ENCODE measurements at regions not wholly inside any gene's neighbourhood (a gene's known extent, or its start where the extent isn't known, plus 50 kb on each side); places are given as distances from the start of the nearest gene placed in this dataset.
"Not testable (repeated sequence)": the region's sequence is repeated elsewhere in the genome, so short reads cannot be mapped to it uniquely, and the experiment has no call there.

DNA sequence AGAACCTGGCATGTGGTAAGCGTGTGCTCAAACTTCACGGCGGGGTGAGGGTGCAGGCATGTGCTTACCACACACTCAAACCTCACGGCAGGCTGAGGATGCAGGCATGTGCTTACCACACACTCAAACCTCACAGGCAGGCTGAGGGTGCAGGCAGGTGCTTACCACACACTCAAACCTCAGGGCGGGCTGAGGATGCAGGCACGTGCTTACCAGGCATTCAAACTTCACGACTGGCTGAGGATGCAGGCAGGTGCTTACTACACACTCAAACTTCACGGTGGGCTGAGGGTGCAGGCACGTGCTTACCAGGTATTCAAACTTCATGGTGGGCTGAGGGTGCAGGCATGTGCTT lies 105.0 kb upstream of the ALKAL2 start:
- DNase-seq: no peak

DNA sequence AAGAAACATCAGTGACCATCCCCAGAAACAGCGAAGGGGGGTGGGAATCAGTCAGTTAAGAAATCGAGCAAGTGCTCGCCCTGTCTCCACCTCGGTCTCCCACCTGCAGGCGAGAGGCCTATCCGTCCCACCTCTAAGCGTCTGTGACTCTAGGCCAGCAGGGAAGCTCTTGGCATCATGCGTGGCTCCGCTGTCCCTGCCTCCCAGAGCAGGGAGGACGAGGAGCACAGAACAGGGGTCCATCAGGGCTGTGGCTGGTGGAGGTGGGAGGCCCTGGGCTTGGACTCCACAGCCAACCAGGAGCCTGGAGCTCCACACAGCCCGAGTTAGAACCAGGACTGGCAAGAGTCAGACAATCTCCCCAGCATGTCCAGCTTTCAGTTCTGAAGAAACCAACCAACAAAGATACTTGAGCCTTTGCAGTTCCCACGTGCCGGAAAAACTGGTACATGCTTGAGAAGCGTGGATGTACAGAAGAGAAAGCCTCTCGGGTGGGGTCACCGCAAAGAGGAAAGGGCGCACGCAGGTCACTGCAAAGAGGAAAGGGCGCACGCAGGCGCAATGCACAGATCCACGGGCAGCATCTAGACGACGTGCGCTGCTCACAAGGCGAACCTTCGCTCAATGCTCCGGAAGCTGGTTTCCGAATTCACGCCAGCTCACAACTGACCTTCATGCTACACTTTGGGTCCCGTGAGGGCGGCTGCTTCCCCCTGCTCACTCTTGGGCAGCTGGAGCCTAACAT lies 104.5 kb upstream of the ALKAL2 start:
- DNase-seq: no peak

DNA sequence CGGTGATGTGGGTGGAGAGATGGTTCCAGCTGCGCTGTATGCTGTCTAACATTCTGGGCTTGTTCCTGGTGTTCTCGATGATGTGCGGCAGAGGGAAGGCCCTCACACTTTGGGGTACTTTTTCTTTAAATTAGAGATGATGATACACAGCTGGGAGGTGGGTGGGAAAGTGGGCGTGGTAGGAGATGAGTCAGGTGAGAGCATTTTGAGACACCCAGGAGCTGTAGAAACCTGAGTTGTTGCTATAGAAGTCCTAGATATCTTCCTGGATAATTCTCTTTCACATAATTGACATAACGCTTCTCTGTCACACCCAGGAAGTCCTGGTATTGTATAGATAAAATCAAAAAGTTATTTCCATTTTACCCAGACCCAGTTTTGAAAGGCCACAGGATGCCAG lies 103.8 kb upstream of the ALKAL2 start:
- DNase-seq: no peak

DNA sequence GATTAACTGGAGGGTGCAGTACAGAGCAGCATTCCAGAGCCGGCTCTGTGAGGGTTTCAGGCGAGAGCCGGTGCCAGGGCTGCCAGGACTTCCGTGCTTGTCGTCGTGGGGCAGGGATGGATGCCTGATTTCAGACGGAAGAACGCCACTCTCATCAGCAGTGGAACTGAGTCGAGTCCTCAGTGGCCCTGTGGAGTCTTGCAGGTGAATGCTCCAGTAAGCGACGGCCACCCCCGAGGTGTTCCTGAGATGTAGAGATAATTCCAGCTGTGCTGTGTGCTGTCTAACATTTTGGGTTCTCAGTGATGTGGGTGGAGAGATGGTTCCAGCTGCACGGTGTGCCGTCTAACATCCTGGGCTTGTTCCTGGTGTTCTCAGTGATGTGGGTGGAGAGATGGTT lies 103.1 kb upstream of the ALKAL2 start:
- DNase-seq: no peak

DNA sequence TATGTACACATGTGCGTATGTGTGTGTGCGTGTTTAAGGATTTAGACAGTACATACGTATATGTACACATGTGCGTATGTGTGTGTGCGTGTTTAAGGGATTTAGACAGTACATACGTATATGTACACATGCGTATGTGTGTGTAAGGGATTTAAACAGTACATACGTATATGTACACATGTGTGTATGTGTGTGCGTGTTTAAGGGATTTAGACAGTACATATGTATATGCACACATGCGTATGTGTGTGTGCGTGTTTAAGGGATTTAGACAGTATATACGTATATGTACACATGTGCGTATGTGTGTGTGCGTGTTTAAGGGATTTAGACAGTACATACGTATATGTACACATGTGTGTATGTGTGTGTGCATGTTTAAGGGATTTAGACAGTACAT lies 102.1 kb upstream of the ALKAL2 start:
- DNase-seq: not testable (repeated sequence)

DNA sequence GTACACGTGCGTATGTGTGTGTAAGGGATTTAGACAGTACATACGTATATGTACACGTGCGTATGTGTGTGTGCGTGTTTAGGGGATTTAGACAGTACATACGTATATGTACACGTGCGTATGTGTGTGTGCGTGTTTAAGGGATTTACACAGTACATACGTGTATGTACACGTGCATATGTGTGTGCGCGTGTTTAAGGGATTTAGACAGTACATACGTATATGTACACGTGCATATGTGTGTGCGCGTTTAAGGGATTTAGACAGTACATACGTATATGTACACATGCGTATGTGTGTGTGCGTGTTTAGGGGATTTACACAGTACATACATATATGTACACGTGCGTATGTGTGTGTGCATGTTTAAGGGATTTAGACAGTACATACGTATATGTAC lies 100.9 kb upstream of the ALKAL2 start:
- not testable (repeated sequence) for DNase-seq

DNA sequence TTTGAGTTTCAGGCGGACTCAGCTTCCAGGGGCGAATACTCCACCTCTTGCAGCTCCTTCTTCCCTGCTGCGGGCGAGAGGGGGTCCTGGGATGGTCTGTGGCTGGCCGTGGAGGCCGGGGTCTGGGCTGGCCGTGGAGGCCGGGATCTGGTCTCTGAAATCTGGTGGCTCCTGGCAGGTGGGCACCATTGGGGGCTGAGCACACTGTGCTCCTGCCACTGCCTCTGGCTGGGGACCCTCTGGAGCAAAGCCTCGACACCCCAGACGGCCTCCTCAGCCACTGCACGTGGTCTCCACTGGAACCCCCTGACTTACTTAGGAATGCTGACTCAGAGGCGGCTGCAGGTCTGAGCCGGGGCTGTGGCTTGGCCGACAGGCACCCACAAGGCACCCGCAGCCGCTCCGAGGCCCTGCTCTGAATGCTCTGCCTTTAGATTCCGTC lies 100.1 kb upstream of the ALKAL2 start:
- DNase-seq: no peak

DNA sequence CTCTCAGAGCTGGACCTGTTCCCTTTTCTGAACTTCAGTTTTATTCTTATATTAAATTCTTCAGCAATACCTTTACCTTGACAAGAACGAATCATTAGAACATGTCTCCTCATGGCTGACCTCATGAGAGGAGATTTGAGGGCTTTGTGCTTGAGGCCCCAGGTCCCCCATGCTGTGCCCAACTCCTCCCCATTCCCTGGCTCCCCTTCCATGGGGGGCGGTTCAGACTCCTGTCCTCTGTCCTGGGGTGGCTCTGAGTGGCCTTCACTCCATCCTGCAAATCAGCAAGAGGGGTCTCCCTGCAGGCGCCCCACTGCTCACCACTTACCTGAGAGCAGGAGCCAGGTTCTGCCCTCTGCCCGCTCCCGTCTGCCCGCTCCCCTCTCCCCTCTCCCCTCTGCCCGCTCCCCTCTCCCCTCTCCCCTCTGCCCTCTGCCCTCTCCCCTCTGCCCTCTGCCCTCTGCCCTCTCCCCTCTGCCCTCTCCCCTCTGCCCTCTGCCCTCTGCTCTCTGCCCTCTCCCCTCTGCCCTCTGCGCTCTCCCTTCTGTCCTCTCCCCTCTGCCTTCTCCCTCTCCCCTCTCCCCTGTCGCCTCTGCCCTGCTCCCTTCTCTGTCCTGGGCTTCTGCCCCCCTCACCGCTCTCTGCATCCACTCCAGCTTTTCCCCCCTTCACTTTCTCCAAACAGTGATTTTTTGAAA lies 98.7 kb upstream of the ALKAL2 start:
- no peak for DNase-seq

DNA sequence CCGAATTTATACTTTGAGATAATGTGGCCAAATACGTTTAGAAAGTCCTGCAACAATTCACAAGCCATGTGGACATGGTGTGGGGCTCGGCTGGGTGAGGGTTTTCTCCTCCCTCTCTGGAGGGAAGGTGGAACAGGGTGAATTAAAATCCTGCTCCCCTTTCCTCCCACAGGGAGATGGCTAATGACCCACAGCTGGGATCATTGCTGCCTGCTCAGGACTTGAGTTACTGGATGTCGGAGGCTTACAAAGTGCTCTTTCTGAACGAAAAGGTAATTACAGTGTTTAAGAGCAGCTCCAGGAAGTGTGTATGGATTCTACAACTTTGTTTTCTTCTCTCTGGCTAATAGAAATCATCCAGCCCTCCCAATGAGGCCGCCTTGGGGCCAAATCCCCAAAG lies 97.9 kb upstream of the ALKAL2 start:
- no peak for DNase-seq

DNA sequence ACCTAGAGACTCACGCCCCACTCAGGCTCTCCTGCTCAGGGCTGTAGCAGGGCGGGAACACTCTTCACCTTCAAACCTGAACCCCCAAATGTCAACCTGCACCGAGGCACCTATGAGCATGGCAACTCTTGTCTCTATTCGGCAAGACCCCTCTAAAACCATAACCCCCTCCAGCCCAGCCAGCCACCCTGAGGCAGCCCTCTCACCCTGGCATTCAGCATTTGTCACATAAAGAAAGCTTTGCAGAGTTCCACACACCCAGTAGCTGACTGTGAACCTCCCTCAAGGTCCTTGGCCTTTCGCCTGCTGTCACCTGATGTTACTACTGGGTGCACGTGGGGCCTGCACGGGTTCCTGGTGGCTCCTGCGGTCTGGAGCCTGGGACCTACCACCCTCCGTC lies 97.2 kb upstream of the ALKAL2 start:
- no peak for DNase-seq

DNA sequence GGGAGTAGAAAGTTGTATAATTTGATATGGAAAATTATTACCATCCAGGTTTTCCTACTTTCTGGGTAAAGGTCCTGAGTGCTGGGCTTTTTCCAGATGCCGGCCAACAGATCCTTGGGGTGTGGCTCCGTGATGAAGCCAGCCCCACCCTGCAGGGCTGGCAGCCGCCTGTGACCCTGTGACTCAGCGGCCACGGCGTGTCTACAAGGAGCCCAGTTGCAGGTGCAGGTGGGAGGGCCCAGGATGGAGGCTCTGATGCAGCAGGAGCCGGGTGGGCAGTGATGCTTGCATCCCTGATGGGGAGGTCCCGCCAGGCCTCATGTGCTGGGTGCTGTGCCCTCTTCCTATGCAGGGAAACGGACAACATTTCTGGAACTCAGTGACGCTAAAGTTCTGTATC lies 96.0 kb upstream of the ALKAL2 start:
- no peak for DNase-seq

DNA sequence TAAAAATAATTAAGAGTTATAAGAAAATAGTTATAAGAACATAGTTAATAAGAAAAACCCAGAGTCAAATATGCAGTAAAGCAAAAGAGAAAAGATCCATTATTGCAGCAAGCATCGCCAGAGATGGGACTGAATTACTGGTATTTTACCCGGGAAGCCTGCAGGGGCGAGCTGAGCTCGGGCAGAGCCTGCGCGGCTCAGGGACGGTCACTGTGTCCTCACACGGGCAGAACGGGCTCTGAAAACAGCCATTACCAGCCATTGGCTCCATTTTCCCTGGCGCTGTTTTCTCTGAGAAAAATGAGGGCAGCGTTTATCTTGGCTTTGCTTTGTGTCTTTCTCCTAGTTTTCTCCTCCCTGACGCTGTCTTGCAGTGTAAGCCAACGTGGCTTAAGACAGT lies 95.3 kb upstream of the ALKAL2 start:
- no peak for DNase-seq

DNA sequence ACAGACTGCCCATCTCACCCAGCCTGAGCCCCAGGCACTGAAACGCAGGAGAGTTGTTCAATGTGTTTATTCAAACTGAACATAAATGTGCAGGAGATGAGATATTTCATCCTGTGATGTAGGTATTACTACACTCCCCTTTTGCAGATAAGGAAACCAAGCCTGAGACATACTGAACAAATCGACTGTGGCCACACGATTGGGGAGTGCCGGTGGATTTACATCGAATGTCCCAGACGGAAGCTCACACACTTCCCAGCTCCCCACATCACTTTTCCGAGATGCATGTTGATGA lies 94.8 kb upstream of the ALKAL2 start:
- DNase-seq: no peak

DNA sequence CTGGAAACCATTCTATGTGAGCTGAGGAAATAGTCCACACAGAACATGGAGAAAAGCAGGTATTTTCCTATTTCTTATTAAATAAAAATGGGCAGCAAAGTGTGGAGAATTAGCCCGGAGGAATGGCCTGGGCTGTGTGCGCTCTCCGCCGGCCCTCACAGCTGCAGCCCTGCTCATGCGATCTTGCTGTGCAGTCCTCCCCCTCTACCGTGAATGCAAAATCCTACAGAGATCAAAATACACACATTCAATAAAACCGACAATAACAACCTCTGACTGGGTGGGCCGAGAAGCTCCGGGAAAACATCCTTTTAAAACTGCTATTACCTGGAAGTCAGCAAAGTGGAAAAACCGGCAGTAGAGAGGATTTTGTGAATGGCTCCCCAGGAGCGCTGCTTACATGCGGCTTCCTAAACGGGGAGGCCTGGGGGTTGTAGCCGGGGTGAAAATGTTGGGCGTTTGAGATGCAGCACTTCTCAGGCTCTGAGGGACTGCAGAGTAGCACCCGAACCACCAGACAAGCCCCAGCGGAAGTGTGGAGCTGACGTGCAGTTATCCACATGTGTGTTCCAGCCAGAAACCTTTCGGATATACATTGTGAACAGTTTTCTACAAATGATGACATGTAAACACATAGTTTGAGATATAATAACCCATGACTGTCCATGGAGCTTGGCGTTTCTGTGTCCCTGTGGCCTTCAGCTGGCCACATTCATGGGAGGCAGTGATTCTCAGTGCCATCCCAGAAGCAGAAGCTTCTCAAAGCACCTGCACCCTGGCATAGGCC lies 94.2 kb upstream of the ALKAL2 start:
- no peak for DNase-seq

DNA sequence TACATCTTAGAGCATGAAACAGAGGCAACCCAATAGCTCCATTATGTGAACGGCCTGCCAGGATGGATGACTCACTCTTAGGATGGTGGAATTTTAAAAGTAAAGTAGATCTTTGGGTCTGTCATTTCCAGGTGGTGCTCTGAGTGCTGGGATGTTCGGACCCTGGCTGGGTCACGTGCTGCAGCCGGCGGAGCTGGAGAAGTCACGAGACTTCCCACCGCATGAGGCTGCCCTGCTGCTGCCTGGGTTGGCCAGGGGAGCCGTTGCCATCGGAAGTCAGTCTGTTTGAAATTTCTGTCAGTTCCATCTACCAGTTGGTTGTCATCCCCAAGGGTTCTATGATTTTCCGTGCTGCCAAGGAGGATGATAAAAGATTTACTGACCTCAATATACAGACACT lies 93.3 kb upstream of the ALKAL2 start:
- no peak for DNase-seq

DNA sequence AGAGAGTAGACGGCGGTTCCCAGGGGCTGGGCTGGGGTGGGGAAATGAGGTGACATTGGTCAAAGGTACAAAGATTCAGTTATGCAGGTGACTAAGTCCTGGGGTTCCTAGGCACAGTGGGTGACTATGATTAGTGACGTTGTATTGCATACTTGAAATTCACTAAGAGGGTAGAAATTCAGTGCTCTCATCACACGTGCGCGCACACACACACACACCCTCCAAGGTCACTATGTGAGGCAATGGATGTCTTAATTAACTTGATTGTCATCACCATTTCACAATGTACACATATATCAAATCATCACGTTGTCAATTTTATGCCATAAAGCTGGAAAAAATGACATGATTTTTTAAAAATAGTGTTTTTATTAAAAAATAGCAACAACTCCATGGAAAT lies 92.9 kb upstream of the ALKAL2 start:
- no peak for DNase-seq

DNA sequence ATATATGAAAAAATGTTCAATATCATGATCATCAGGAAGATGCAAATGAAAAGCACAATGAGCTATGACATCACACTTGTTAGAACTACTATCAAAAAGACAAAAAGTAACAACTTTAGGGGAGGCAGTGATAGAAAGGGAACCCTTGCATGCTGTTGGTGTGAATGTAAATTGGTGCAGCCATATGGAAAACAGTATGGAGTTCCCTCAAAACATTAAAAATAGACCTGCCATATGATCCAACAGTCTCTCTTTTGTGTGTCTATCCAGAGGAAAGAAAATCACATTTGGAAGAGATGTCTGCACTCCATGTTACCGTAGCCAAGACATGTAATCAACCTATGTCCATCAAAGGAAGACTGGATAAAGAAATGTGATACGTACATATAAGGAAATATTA lies 92.3 kb upstream of the ALKAL2 start:
- DNase-seq: no peak

DNA sequence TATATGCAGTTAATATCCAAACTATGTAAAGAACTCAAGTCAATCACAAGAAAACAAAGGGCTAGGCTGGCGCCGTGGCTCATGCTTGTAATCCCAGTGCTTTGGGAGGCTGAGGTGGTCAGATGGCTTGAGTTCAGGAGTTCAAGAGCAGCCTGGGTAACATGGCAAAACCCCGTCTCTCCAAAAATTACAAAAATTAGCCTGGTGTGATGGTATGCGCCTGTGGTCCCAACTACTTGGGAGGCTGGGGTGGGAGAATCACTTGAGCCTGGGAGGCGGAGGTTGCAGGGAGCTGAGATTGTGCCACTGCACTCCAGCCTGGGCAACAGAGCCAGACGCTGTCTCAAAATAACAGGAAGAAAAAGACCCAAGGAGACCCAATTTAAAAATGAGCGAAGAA lies 91.9 kb upstream of the ALKAL2 start:
- DNase-seq: no peak

DNA sequence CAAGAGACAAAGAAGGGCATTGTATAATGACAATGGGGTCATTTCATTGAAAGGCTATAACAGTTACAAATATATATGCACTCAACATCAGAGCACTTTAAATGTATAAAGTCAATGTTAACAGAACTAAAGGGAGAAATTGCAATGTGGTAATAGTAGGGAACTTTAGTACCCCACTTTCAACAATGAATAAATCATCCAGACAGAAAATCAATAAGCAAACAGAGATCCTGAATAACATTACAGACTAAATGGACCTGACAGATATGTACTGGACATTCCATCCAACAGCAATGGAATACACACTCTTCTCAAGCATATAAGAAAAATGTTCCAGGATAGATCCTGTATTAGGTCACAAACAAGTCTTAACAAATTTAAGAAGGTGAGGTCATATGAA lies 90.5 kb upstream of the ALKAL2 start:
- no peak for DNase-seq

DNA sequence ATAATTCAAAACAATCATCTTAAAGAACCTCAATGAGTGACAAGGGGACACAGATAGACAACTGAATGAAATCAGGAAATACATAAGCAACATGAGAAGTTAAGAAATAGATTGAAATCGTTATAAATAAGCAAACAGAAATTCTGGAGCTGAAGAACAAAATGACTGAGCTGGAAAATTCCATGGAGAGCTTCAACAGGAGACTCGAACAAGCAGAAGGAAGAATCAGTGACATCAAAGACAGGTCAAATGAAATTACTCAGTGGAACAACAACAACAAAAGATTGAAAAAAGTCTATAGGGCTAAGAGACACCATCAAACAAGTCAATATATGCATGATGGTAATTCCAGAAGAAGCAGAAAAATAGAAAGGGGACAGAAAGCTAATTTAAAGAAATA lies 89.5 kb upstream of the ALKAL2 start:
- DNase-seq: no peak

DNA sequence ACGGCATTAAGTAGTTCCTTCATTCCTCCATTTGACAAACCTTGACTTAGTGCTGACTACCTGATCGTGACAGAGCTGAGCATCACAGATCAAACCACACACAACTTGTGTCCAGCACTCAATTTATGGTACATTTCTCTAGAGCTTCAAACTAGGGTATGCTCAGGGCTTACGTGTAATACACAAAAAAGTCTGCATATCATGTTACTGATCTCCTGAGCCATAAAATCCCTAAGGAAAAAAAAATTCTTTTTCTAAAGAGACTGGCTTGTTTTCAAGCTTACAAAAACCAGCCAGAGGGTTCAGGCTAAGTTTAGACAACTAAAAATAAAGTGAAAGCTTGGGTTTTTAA lies 88.0 kb upstream of the ALKAL2 start:
- DNase-seq: no peak

DNA sequence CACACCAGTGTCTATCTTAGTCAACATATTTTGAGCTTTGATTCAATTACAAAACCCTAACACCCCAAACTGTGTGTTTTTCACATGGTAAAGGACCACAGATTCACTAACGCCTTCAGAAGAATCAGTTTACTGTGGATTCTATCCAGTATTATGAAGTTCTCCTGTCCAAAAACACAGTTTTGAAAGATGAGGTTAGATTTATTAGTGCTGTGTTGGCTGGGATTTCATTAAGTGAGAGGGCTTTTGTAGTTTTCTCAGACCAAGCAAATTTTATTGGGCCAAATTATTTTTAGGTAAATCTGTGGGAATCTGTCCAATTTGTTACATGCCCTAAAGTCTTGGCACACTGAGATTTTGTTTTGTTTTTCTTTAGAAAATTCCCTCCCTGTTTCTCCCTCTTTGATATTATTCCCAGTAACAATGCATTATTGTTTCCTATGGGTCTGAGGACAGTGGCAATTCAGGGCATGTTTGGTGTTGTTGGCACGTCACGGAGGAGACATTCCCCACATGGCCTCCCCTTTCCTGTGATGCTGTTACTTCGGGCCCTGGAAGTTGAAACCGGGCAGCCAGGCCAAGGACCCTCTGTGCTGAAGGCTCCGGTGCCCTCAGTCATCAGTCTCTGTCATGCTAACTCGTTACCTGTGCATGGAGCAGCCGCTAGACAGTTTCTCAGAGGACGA lies 87.5 kb upstream of the ALKAL2 start:
- no peak for DNase-seq

DNA sequence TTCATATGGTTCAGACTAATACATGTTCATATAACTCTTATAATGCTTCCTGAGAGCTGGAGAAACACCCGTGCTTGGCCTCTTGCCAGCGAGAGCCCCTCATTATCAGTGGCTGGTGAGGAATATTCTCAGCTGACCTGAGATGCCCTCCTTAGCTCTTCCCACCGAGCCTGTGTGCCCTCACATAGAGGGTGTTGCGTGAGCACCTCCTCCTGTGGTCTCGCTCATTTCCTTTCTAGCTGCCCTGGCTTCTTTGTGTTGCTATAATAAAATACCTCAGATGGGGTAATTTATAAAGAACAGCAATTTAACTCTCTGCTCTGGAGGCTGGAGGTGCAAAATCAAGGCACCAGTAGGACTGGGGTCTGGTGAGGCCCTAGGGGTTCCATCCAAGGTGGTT lies 80.5 kb upstream of the ALKAL2 start:
- DNase-seq: no peak

DNA sequence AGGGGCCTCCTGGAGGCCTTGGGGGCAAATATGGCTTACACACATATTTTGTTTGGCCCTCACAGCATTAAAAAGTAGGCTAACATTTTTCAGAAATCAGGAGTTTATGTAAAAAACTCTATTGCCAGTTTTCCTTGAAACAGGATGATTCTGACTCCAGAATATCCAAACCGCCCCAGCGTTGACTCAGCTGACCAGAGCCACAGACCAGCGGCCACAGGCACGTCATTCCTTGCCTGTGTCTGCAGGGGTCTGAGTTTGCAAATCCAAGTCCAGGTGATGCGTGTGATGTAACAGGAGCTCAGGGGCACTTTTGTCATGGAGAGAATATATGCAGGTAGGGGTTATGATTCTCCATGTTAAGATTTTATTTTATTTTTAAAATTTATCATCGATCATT lies 79.4 kb upstream of the ALKAL2 start:
- DNase-seq: no peak

Measured in femur (tissue), 1 donor.